Progenitor cell of endocrine pancreas (in vitro differentiated cells): ENCODE measurements at regions not wholly inside any gene's neighbourhood (a gene's known extent, or its start where the extent isn't known, plus 50 kb on each side); places are given as distances from the start of the nearest gene placed in this dataset.

ENCODE experiments used
- DNase-seq: peaks from one replicate; pipeline ENCODE4 v3.0.0; 2021; ENCODE audit warnings: low spot score; ENCODE audit not compliant: unreplicated experiment
- H3K27ac Mint-ChIP-seq: 2 replicates; pipeline ENCODE4 v1.8.0; 2021; ENCODE audit warnings: mild to moderate bottlenecking, moderate library complexity, mixed read lengths
- H3K27me3 Mint-ChIP-seq: 2 replicates; pipeline ENCODE4 v1.8.0; 2021; ENCODE audit warnings: mixed read lengths
- H3K36me3 Mint-ChIP-seq: 2 replicates; pipeline ENCODE4 v1.8.0; 2022; ENCODE audit warnings: mixed read lengths; ENCODE audit not compliant: insufficient read depth
- H3K4me1 Mint-ChIP-seq: 2 replicates; pipeline ENCODE4 v1.8.0; 2021; ENCODE audit warnings: low read depth, mixed read lengths
- H3K4me3 Mint-ChIP-seq: 2 replicates; pipeline ENCODE4 v1.8.0; 2021; ENCODE audit warnings: low read depth, mild to moderate bottlenecking, moderate library complexity, mixed read lengths
- H3K9me3 Mint-ChIP-seq: 2 replicates; pipeline ENCODE4 v1.8.0; 2021; ENCODE audit warnings: low read depth, mixed read lengths
- CTCF ChIP-seq: fragments of 200-600 bp; sonication (generic); IDR thresholded peaks from one replicate; pipeline ENCODE4 v1.5.0; 2021; ENCODE audit warnings: antibody characterized with exemption, mild to moderate bottlenecking; ENCODE audit not compliant: unreplicated experiment

- H3K9me3 Mint-ChIP-seq = peaks cover 3% of the 10 kb centered on the region
- no peak overlapping the region for H3K27ac Mint-ChIP-seq
- H3K36me3 Mint-ChIP-seq = no peaks in the 10 kb centered on the region
- peaks cover 17% of the 10 kb centered on the region for H3K27me3 Mint-ChIP-seq
- H3K4me3 Mint-ChIP-seq = no peak overlapping the region
- no peak for DNase-seq
- no peaks in the 10 kb centered on the region for H3K4me1 Mint-ChIP-seq
- no peak for TF ChIP-seq CTCF
Measured at GRCh38 chr3:72282918-72283317, 498.0 kb upstream of the PROK2 start.

- H3K27me3 Mint-ChIP-seq = peaks cover 12% of the 10 kb centered on the region
Measured at GRCh38 chr3:72281551-72281950, 496.6 kb upstream of the PROK2 start.

DNA sequence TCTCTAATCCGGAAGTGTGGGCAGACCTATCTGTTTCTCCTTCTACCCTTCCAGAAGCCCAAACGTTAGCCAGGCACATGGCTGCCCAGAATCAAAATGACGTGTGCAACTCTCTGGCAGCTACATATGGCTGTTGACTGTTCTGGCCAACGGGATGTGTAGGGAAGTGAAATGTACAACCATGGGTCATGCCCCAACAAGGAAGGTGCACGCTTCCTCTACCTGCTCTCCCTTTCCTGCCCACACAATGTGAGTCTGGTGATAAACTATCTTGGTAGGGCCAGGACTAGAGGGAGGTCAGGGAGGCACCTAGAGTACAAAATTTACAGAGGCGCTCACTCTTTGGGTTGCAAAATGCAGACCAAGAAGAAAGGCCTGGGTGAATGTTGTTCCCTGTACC lies 495.9 kb upstream of the PROK2 start:
- no peak for DNase-seq
- H3K27me3 Mint-ChIP-seq = peaks cover 10% of the 10 kb centered on the region
- H3K27ac Mint-ChIP-seq = no peak overlapping the region
- no peak for TF ChIP-seq CTCF
- H3K36me3 Mint-ChIP-seq = no peaks in the 10 kb centered on the region
- peaks cover 3% of the 10 kb centered on the region for H3K9me3 Mint-ChIP-seq
- H3K4me1 Mint-ChIP-seq = no peaks in the 10 kb centered on the region
- no peak overlapping the region for H3K4me3 Mint-ChIP-seq

More at GRCh38 chr3:72281551-72281950, 496.6 kb upstream of the PROK2 start:
- no peak for DNase-seq
- no peak for TF ChIP-seq CTCF
- H3K27ac Mint-ChIP-seq = no peak overlapping the region
- no peaks in the 10 kb centered on the region for H3K4me1 Mint-ChIP-seq
- H3K36me3 Mint-ChIP-seq = no peaks in the 10 kb centered on the region
- H3K4me3 Mint-ChIP-seq = no peak overlapping the region
- peaks cover 3% of the 10 kb centered on the region for H3K9me3 Mint-ChIP-seq

GRCh38 chr3:72279631-72280041 lies 494.7 kb upstream of the PROK2 start:
- TF ChIP-seq CTCF = no peak
- Mint-ChIP-seq H3K4me3 (no peak overlapping the region), H3K27ac (no peak overlapping the region), H3K9me3 (peaks cover 3% of the 10 kb centered on the region), H3K27me3 (peaks cover 10% of the 10 kb centered on the region), H3K4me1 (peaks cover 6% of the 10 kb centered on the region), H3K36me3 (no peaks in the 10 kb centered on the region)
- DNase-seq = no peak

- Mint-ChIP-seq H3K36me3 (no peaks in the 10 kb centered on the region), H3K4me1 (peaks cover 10% of the 10 kb centered on the region), H3K27ac (no peak overlapping the region), H3K9me3 (peaks cover 3% of the 10 kb centered on the region), H3K4me3 (no peak overlapping the region), H3K27me3 (peaks cover 10% of the 10 kb centered on the region)
- no peak for TF ChIP-seq CTCF
- DNase-seq = no peak
Measured at GRCh38 chr3:72279068-72279604, 494.2 kb upstream of the PROK2 start.
